ENCODE measurements at regions not wholly inside any gene's neighbourhood (a gene's known extent, or its start where the extent isn't known, plus 50 kb on each side); places are given as distances from the start of the nearest gene placed in this dataset.

GRCh38 chr4:146022541-146022940 lies 83.9 kb upstream of the ZNF827 start:
- DNase-seq = no peak

DNA sequence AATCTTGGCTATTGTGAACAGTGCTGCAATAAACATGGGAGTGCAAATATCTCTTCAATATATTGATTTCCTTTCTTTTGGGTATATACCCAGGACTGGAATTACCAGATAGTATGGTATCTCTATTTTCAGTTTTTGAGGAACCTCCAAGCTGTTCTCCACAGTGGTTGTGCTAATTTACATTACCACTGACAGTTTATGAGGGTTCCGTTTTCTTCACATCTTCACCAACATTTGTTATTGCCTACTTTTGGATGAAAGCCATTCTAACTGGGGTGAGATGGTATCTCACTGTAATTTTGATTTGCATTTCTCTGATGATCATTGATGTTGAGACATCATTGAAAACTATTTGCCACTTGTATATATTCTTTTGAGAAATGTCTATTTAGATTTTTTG lies 79.6 kb upstream of the ZNF827 start:
- DNase-seq = no peak

DNA sequence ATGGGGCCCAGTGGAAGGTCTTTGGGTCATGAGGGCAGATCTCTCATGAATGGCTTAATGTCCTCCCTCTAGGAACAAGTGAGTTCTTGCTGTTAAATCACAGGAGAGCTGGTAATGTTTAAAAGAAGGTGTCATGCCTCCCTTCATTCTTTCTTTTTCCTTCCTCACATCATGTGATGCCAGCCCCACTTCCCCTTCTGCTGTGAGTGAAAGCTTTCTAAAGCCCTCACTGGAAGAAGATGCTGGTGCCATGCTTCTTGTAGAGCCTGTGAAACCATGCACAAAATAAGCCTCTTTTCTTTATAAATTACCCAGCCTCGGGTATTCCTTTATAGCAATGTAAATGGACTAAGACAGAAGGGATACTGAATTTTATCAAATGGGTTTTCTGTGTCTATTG lies 66.1 kb upstream of the ZNF827 start:
- no peak for DNase-seq

GRCh38 chr4:145988628-145989027 lies 50.0 kb upstream of the ZNF827 start:
- peak; percentile 82 for DNase-seq
